SK-N-SH (cell line): ENCODE measurements at regions not wholly inside any gene's neighbourhood (a gene's known extent, or its start where the extent isn't known, plus 50 kb on each side); places are given as distances from the start of the nearest gene placed in this dataset.

Experiments used
- CTCF ChIA-PET: fragments of 300-600, 350-600 bp; formaldehyde crosslinking; extraction: SDS; loops from one replicate; lab custom pipeline; 2021; lab: Yijun Ruan, JAX
- POLR2A ChIA-PET: fragments of 350-600 bp; sonication (Branson Sonifier 250); formaldehyde crosslinking; extraction: SDS; loops from one replicate; lab custom pipeline; 2020; ENCODE audit warnings: antibody characterized with exemption, inconsistent platforms; lab: Yijun Ruan, JAX
- DNase-seq: peaks from one replicate; pipeline ENCODE4 v3.0.0; 2012
- H2AFZ ChIP-seq: fragments of 200-600 bp; sonication (generic); 2 replicates; pipeline ENCODE4 v1.8.1; 2016; ENCODE audit warnings: antibody characterized with exemption, mild to moderate bottlenecking, low read depth
- H3F3A ChIP-seq: fragments of 200-600 bp; sonication (generic); replicated peaks from 2 replicates; pipeline ENCODE3; 2016; ENCODE audit warnings: antibody characterized with exemption, mild to moderate bottlenecking; ENCODE audit not compliant: insufficient read depth
- H3K27ac ChIP-seq, 2 experiments: fragments of 200-500 bp in 1 of 2; fragments of 200-600 bp in 1 of 2; sonication (Bioruptor generic) in 1 of 2; sonication (generic), shearing (Covaris generic) in 1 of 2; 2 replicates each; pipeline versions ENCODE4 v1.5.1 to v1.6.1; 2014 to 2016; ENCODE audit warnings: low read depth in 2 of 2, inconsistent platforms in 1 of 2, low read length in 1 of 2, mild to moderate bottlenecking in 1 of 2, mixed read lengths in 1 of 2
- H3K27me3 ChIP-seq: fragments of 200-600 bp; sonication (generic), shearing (Covaris generic); 2 replicates; pipeline ENCODE4 v1.6.1; 2016; ENCODE audit warnings: mixed run types; ENCODE audit not compliant: insufficient read depth
- H3K36me3 ChIP-seq, 2 experiments: fragments of 200-500 bp in 1 of 2; fragments of 200-600 bp in 1 of 2; sonication (Bioruptor generic) in 1 of 2; sonication (generic) in 1 of 2; replicated peaks in 1 of 2; 2 replicates each; pipeline versions ENCODE3 to v1.5.1; 2014 to 2016; ENCODE audit warnings: low read length in 1 of 2, mild to moderate bottlenecking in 1 of 2; ENCODE audit not compliant: insufficient read depth in 2 of 2, control insufficient read depth in 1 of 2
- H3K4me1 ChIP-seq, 2 experiments: fragments of 200-500 bp in 1 of 2; fragments of 200-600 bp in 1 of 2; sonication (Bioruptor generic) in 1 of 2; sonication (generic), shearing (Covaris generic) in 1 of 2; 2 replicates each; pipeline versions ENCODE4 v1.5.1 to v1.6.1; 2014 to 2016; ENCODE audit warnings: low read depth in 1 of 2, low read length in 1 of 2, mixed run types in 1 of 2; ENCODE audit not compliant: insufficient read depth in 2 of 2, control insufficient read depth in 1 of 2
- H3K4me2 ChIP-seq: fragments of 200-600 bp; sonication (generic), shearing (Covaris generic); 2 replicates; pipeline ENCODE4 v1.6.1; 2017; ENCODE audit warnings: mixed run types
- H3K4me3 ChIP-seq, 2 experiments: fragments of 200-500 bp in 1 of 2; fragments of 200-600 bp in 1 of 2; sonication (Bioruptor generic) in 1 of 2; sonication (generic), shearing (Covaris generic) in 1 of 2; 2 replicates each; pipeline versions ENCODE4 v1.5.1 to v1.8.1; 2014 to 2016; ENCODE audit warnings: low read depth in 2 of 2, inconsistent platforms in 1 of 2, low read length in 1 of 2, mild to moderate bottlenecking in 1 of 2, mixed read lengths in 1 of 2, moderate library complexity in 1 of 2
- H3K79me2 ChIP-seq: fragments of 200-600 bp; sonication (generic); 2 replicates; pipeline ENCODE4 v1.8.1; 2017; ENCODE audit warnings: mild to moderate bottlenecking; ENCODE audit not compliant: insufficient read depth
- H3K9ac ChIP-seq: fragments of 200-600 bp; sonication (generic); 2 replicates; pipeline ENCODE4 v1.6.1; 2017; ENCODE audit warnings: mixed run types
- H3K9me2 ChIP-seq: fragments of 200-600 bp; sonication (generic); 2 replicates; pipeline ENCODE4 v1.6.1; 2017; ENCODE audit warnings: mixed run types
- H3K9me3 ChIP-seq: fragments of 200-600 bp; sonication (generic); 2 replicates; pipeline ENCODE4 v1.6.1; 2017; ENCODE audit warnings: mixed run types, mild to moderate bottlenecking, moderate library complexity
- H4K20me1 ChIP-seq: fragments of 200-600 bp; sonication (generic); 2 replicates; pipeline ENCODE4 v1.6.1; 2017; ENCODE audit warnings: mild to moderate bottlenecking, mixed run types; ENCODE audit not compliant: insufficient read depth
- ELF1 ChIP-seq: IDR thresholded peaks from 2 replicates; pipeline ENCODE4 v1.4.0; 2012
- EZH2phosphoT487 ChIP-seq: fragments of 200-600 bp; sonication (generic); IDR thresholded peaks from 2 replicates; pipeline ENCODE4 v1.6.1; 2017; ENCODE audit warnings: low read depth, mixed run types, mild to moderate bottlenecking, antibody characterized with exemption, moderate library complexity, borderline replicate concordance
- FOSL2 ChIP-seq: IDR thresholded peaks from 2 replicates; pipeline ENCODE4 v1.4.0; 2012; ENCODE audit warnings: low read depth, mild to moderate bottlenecking, moderate library complexity, borderline replicate concordance
- GATA2 ChIP-seq: sonication (generic); formaldehyde crosslinking; IDR thresholded peaks from 2 replicates; pipeline ENCODE4 v1.5.0; 2020; ENCODE audit warnings: mild to moderate bottlenecking, missing genetic modification reagents
- JUND ChIP-seq: IDR thresholded peaks from 2 replicates; pipeline ENCODE4 v1.4.0; 2012
- MEF2A ChIP-seq: IDR thresholded peaks from 2 replicates; pipeline ENCODE4 v1.4.0; 2012; ENCODE audit warnings: low read depth, borderline replicate concordance
- MXI1 ChIP-seq: IDR thresholded peaks from 2 replicates; pipeline ENCODE4 v1.6.1; 2012; ENCODE audit warnings: mild to moderate bottlenecking, low read depth, low read length, improper control_type of control experiment
- NFIC ChIP-seq: IDR thresholded peaks from 2 replicates; pipeline ENCODE4 v1.4.0; 2012; ENCODE audit warnings: borderline replicate concordance
- PBX3 ChIP-seq: IDR thresholded peaks from 2 replicates; pipeline ENCODE4; 2012
- RAD21 ChIP-seq: IDR thresholded peaks from 2 replicates; pipeline ENCODE4 v1.6.1; 2012; ENCODE audit warnings: mild to moderate bottlenecking, low read length
- REST ChIP-seq: IDR thresholded peaks from 2 replicates; pipeline ENCODE4 v1.6.1; 2012; ENCODE audit warnings: mild to moderate bottlenecking, low read depth, low read length, moderate library complexity
- RXRA ChIP-seq: IDR thresholded peaks from 2 replicates; pipeline ENCODE4 v1.4.0; 2012; ENCODE audit warnings: low read depth, mild to moderate bottlenecking, borderline replicate concordance
- SIN3A ChIP-seq: IDR thresholded peaks from 2 replicates; pipeline ENCODE4 v1.6.1; 2012; ENCODE audit warnings: low read depth, mild to moderate bottlenecking, low read length, moderate library complexity, borderline replicate concordance
- TCF12 ChIP-seq: IDR thresholded peaks from 2 replicates; pipeline ENCODE4 v1.4.0; 2012
- TEAD4 ChIP-seq: IDR thresholded peaks from 2 replicates; pipeline ENCODE4 v1.4.0; 2012; ENCODE audit warnings: mild to moderate bottlenecking, borderline replicate concordance; ENCODE audit not compliant: insufficient read depth
- WGBS: methylation state at CpG from one replicate; pipeline ENCODE4 v1.1.6; 2017; ENCODE audit warnings: low lambda C conversion rate; 5-methylcytosine and 5-hydroxymethylcytosine counted together
- TF ChIP-seq, protein P1 (sequence below): IDR thresholded peaks from 2 replicates; pipeline ENCODE4 v1.4.0; 2012; ENCODE audit warnings: low read depth, borderline replicate concordance
- TF ChIP-seq, protein P2 (sequence below): IDR thresholded peaks from 2 replicates; pipeline ENCODE4 v1.4.0; 2012; ENCODE audit warnings: low read depth, borderline replicate concordance

DNA sequence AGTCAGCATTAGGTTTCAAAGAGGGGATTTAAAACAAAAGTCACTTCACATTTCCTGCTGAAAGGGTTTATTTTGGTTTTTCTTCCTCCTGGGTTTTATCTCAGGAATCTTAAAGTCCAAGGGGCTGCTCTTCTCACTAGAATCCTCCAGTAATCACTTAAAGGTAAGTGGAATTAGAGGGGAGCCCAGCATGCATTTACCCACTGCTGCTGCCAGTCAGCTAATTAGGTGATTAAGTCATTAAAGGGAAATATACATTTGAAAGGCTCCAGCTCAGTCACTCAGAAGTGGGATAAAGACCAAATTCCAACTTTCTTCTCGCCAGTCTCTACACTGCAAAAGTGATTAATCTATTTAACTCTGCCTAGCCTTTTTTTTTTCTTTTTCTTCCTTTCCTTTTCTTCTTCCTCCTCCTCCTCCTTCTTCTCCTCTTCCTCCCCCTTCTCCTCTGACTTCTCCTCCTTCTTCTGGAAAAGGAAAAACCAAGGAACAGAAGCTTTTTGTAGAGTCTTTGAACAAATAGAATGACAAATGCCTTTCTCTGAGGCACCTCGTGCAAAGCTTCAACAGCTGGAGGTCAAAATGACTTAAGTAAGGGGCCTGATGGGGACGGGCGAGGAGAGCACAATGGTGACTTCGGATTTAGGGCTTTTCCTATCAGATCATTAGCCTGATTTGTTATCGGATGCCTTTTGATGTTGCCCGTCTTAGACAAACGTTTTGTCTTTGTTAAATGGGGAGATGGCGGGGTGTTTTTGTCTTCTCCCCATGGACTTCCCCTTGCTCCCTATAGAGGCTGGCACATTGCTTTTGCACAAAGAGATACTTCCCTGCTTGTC is 617.6 kb downstream of the IRX1 start:
- no peaks in the 10 kb centered on the region for H3K9me3 ChIP-seq
- H2AFZ ChIP-seq, result no peak overlapping the region
- under 1% methylated on average over 9 of the region's 9 CpGs for WGBS
- H3K27me3 ChIP-seq, result no peaks in the 10 kb centered on the region
- H3K36me3 ChIP-seq, result no peaks in the 10 kb centered on the region
- no peak overlapping the region for H3K4me3 ChIP-seq
- no peak for DNase-seq
- H3K79me2 ChIP-seq, result no peaks in the 10 kb centered on the region
- H3K4me2 ChIP-seq, result no peak overlapping the region
- H3K9me2 ChIP-seq, result no peaks in the 10 kb centered on the region
- no peaks in the 10 kb centered on the region for H4K20me1 ChIP-seq
- TF ChIP-seq, protein P1, sequence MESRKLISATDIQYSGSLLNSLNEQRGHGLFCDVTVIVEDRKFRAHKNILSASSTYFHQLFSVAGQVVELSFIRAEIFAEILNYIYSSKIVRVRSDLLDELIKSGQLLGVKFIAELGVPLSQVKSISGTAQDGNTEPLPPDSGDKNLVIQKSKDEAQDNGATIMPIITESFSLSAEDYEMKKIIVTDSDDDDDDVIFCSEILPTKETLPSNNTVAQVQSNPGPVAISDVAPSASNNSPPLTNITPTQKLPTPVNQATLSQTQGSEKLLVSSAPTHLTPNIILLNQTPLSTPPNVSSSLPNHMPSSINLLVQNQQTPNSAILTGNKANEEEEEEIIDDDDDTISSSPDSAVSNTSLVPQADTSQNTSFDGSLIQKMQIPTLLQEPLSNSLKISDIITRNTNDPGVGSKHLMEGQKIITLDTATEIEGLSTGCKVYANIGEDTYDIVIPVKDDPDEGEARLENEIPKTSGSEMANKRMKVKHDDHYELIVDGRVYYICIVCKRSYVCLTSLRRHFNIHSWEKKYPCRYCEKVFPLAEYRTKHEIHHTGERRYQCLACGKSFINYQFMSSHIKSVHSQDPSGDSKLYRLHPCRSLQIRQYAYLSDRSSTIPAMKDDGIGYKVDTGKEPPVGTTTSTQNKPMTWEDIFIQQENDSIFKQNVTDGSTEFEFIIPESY, result no peak
- TF ChIP-seq FOSL2 (no peak), GATA2 (CRISPR knock-in tag) (no peak), ELF1 (no peak), NFIC (no peak), MXI1 (no peak), RAD21 (no peak), REST (no peak), TEAD4 (no peak), MEF2A (no peak), TCF12 (no peak), EZH2phosphoT487 (no peak), RXRA (no peak), SIN3A (no peak), PBX3 (no peak), JUND (no peak)
- TF ChIP-seq, protein P2, sequence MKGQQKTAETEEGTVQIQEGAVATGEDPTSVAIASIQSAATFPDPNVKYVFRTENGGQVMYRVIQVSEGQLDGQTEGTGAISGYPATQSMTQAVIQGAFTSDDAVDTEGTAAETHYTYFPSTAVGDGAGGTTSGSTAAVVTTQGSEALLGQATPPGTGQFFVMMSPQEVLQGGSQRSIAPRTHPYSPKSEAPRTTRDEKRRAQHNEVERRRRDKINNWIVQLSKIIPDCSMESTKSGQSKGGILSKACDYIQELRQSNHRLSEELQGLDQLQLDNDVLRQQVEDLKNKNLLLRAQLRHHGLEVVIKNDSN, result no peak
- no peak overlapping the region for H3K9ac ChIP-seq
- ChIA-PET POLR2A (no interaction called here), CTCF (no interaction called here)
- H3F3A ChIP-seq, result no peaks in the 10 kb centered on the region
- H3K27ac ChIP-seq, result no peak overlapping the region
- H3K4me1 ChIP-seq, result no peaks in the 10 kb centered on the region
